ENCODE measurements at regions not wholly inside any gene's neighbourhood (a gene's known extent, or its start where the extent isn't known, plus 50 kb on each side); places are given as distances from the start of the nearest gene placed in this dataset.

DNA sequence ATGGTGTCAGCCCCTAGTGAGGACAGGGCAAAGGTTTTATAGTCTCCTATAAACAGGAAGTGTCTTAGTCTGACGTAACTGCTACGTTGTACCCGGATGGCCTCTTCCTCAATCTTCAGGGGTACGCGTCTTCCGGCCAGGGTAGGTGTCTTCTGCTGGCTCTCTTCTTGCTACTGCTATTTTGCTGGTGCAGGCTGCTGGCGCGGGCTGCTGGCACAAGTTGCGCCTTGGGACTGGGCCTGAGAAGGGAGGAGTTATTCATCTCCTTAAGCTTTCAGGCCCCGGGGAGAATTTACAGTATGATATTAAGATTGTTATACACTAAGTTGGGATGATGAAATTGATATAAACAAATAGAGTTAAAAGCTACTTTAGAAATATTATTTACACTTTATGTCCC lies 74.4 kb downstream of the HDGFL1 start:
- H3K79me2 ChIP-seq (ENCODE audit: insufficient read depth, low read length) = no peaks in the 10 kb centered on the region
- ChIA-PET POLR2A (no interaction called here), CTCF (no interaction called here), RAD21 (ENCODE audit: low non-redundant PET in 1 of 2, low total read pairs in 2 of 2, uncharacterized antibody in 2 of 2, unreplicated experiment in 2 of 2) (no interaction called here)
- no peaks in the 10 kb centered on the region for H3K4me1 ChIP-seq (ENCODE audit: control insufficient read depth in 1 of 2, insufficient read depth in 2 of 2, low read length in 2 of 2)
- no peaks in the 10 kb centered on the region for H3K27me3 ChIP-seq (ENCODE audit: insufficient read depth, low read length)
- DNase-seq (ENCODE audit: low read depth, low spot score) (no peak), ATAC-seq (no peak)
- H4K20me1 ChIP-seq (ENCODE audit: insufficient read depth) = no peaks in the 10 kb centered on the region
- no peak overlapping the region for H3K9ac ChIP-seq (ENCODE audit: low read length)
- no peak overlapping the region for H3K4me2 ChIP-seq (ENCODE audit: low read length)
- H3K4me3 ChIP-seq (replicated peaks in 1 of 2; ENCODE audit: low read depth in 1 of 2, low read length in 2 of 2) = no peak overlapping the region
- intact Hi-C loops (cut with micrococcal nuclease) = no loop called here
- no TSS peak for BruUV-seq (replicated peaks)
- H3K9me2 ChIP-seq (ENCODE audit: insufficient read depth) = no peaks in the 10 kb centered on the region
- no peak overlapping the region for H3K27ac ChIP-seq (ENCODE audit: low read depth, low read length)
- H2AFZ ChIP-seq (ENCODE audit: low read depth, low read length, poor library complexity, severe bottlenecking) = no peak overlapping the region
- no peaks in the 10 kb centered on the region for H3K36me3 ChIP-seq (ENCODE audit: control insufficient read depth in 1 of 2, insufficient read depth in 2 of 2, low read length in 2 of 2)
- TF ChIP-seq ZNF274 (IDR thresholded peaks at IDR 0.05; ENCODE audit: low read depth, low read length) = no peak
- no peak for TF ChIP-seq SRF (IDR thresholded peaks at IDR 0.05; ENCODE audit: low read depth)
- TF ChIP-seq YY1 (IDR thresholded peaks at IDR 0.05; ENCODE audit: extremely low read depth, insufficient replicate concordance, low read depth, low read length) = no peak
- TF ChIP-seq CEBPB (IDR thresholded peaks at IDR 0.05; ENCODE audit: low read depth) = no peak
- TF ChIP-seq, protein P1, sequence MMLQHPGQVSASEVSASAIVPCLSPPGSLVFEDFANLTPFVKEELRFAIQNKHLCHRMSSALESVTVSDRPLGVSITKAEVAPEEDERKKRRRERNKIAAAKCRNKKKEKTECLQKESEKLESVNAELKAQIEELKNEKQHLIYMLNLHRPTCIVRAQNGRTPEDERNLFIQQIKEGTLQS (IDR thresholded peaks at IDR 0.05) = no peak
- TF ChIP-seq, protein P2, sequence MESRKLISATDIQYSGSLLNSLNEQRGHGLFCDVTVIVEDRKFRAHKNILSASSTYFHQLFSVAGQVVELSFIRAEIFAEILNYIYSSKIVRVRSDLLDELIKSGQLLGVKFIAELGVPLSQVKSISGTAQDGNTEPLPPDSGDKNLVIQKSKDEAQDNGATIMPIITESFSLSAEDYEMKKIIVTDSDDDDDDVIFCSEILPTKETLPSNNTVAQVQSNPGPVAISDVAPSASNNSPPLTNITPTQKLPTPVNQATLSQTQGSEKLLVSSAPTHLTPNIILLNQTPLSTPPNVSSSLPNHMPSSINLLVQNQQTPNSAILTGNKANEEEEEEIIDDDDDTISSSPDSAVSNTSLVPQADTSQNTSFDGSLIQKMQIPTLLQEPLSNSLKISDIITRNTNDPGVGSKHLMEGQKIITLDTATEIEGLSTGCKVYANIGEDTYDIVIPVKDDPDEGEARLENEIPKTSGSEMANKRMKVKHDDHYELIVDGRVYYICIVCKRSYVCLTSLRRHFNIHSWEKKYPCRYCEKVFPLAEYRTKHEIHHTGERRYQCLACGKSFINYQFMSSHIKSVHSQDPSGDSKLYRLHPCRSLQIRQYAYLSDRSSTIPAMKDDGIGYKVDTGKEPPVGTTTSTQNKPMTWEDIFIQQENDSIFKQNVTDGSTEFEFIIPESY (IDR thresholded peaks at IDR 0.05; ENCODE audit: extremely low read depth, insufficient replicate concordance, low read length) = no peak
- TF ChIP-seq EGR1 (IDR thresholded peaks at IDR 0.05; ENCODE audit: low read depth) = no peak
- TF ChIP-seq, protein P3, sequence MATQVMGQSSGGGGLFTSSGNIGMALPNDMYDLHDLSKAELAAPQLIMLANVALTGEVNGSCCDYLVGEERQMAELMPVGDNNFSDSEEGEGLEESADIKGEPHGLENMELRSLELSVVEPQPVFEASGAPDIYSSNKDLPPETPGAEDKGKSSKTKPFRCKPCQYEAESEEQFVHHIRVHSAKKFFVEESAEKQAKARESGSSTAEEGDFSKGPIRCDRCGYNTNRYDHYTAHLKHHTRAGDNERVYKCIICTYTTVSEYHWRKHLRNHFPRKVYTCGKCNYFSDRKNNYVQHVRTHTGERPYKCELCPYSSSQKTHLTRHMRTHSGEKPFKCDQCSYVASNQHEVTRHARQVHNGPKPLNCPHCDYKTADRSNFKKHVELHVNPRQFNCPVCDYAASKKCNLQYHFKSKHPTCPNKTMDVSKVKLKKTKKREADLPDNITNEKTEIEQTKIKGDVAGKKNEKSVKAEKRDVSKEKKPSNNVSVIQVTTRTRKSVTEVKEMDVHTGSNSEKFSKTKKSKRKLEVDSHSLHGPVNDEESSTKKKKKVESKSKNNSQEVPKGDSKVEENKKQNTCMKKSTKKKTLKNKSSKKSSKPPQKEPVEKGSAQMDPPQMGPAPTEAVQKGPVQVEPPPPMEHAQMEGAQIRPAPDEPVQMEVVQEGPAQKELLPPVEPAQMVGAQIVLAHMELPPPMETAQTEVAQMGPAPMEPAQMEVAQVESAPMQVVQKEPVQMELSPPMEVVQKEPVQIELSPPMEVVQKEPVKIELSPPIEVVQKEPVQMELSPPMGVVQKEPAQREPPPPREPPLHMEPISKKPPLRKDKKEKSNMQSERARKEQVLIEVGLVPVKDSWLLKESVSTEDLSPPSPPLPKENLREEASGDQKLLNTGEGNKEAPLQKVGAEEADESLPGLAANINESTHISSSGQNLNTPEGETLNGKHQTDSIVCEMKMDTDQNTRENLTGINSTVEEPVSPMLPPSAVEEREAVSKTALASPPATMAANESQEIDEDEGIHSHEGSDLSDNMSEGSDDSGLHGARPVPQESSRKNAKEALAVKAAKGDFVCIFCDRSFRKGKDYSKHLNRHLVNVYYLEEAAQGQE (IDR thresholded peaks at IDR 0.05; ENCODE audit: low read depth) = no peak
- TF ChIP-seq, protein P4, sequence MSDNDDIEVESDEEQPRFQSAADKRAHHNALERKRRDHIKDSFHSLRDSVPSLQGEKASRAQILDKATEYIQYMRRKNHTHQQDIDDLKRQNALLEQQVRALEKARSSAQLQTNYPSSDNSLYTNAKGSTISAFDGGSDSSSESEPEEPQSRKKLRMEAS (IDR thresholded peaks at IDR 0.05) = no peak
- TF ChIP-seq ZFX (IDR thresholded peaks at IDR 0.05) = no peak
- TF ChIP-seq CBX3 (IDR thresholded peaks at IDR 0.05; ENCODE audit: low read depth) = no peak
- TF ChIP-seq SP1 (IDR thresholded peaks at IDR 0.05; ENCODE audit: low read depth) = no peak
- TF ChIP-seq POLR2A (IDR thresholded peaks at IDR 0.05; ENCODE audit: borderline replicate concordance, extremely low read depth, insufficient read depth, insufficient read length) = no peak
- no peak for TF ChIP-seq EZH2 (IDR thresholded peaks at IDR 0.05)
- no peak for TF ChIP-seq ELF1 (IDR thresholded peaks at IDR 0.05; ENCODE audit: borderline replicate concordance, low read depth)
- TF ChIP-seq RAD21 (IDR thresholded peaks at IDR 0.05; ENCODE audit: low read depth) = no peak
- H3K9me3 ChIP-seq (ENCODE audit: control insufficient read depth in 1 of 2, insufficient read depth in 1 of 2, low read depth in 1 of 2, low read length in 2 of 2) = no peaks in the 10 kb centered on the region; a peak in 1 of 4 replicates
